HG03558 (cell line): ENCODE measurements at regions not wholly inside any gene's neighbourhood (a gene's known extent, or its start where the extent isn't known, plus 50 kb on each side); places are given as distances from the start of the nearest gene placed in this dataset.

Experiments
- ATAC-seq: cut with Tn5 transposase; IDR thresholded peaks from one replicate; pipeline ENCODE4 v1.9.1; 2021; ENCODE audit warnings: moderate number of reproducible peaks; ENCODE audit not compliant: unreplicated experiment; ENCODE audit errors: extremely low read depth

GRCh38 chr2:147713349-147713748 is 131.5 kb upstream of the ACVR2A start:
- ATAC-seq = no peak

GRCh38 chr2:147712051-147712450 is 132.8 kb upstream of the ACVR2A start:
- ATAC-seq = no peak

GRCh38 chr2:147711031-147711430 is 133.8 kb upstream of the ACVR2A start:
- ATAC-seq = no peak

- ATAC-seq = no peak
Observed at GRCh38 chr2:147709655-147710054, 135.2 kb upstream of the ACVR2A start.

GRCh38 chr2:147703171-147703570 is 141.7 kb upstream of the ACVR2A start:
- no peak for ATAC-seq

GRCh38 chr2:147698166-147698565 is 146.7 kb upstream of the ACVR2A start:
- no peak for ATAC-seq

- no peak for ATAC-seq
Observed at GRCh38 chr2:147696426-147696825, 148.4 kb upstream of the ACVR2A start.

GRCh38 chr2:147689220-147689909 is 155.5 kb upstream of the ACVR2A start:
- ATAC-seq = peak; percentile 100

- ATAC-seq = no peak
Observed at GRCh38 chr2:147688242-147688641, 156.6 kb upstream of the ACVR2A start.

- no peak for ATAC-seq
Observed at GRCh38 chr2:147686365-147686764, 158.5 kb upstream of the ACVR2A start.

- no peak for ATAC-seq
Observed at GRCh38 chr2:147684903-147685302, 159.9 kb upstream of the ACVR2A start.

GRCh38 chr2:147683380-147683779 is 161.4 kb upstream of the ACVR2A start:
- ATAC-seq = no peak

GRCh38 chr2:147681093-147681492 is 163.7 kb upstream of the ACVR2A start:
- no peak for ATAC-seq

GRCh38 chr2:147679955-147680531 is 164.8 kb upstream of the ACVR2A start:
- no peak for ATAC-seq

GRCh38 chr2:147679191-147679954 is 165.5 kb upstream of the ACVR2A start:
- no peak for ATAC-seq

GRCh38 chr2:147665105-147665504 is 179.7 kb upstream of the ACVR2A start:
- no peak for ATAC-seq

GRCh38 chr2:147663962-147664361 is 180.9 kb upstream of the ACVR2A start:
- peak; percentile 16 for ATAC-seq

- peak; percentile 90 for ATAC-seq
Observed at GRCh38 chr2:147663153-147663961, 181.5 kb upstream of the ACVR2A start.

- ATAC-seq = no peak
Observed at GRCh38 chr2:147662221-147662620, 182.6 kb upstream of the ACVR2A start.

- ATAC-seq = no peak
Observed at GRCh38 chr2:147660680-147661079, 184.1 kb upstream of the ACVR2A start.

- no peak for ATAC-seq
Observed at GRCh38 chr2:147659051-147659450, 185.8 kb upstream of the ACVR2A start.
